ENCODE measurements at regions not wholly inside any gene's neighbourhood (a gene's known extent, or its start where the extent isn't known, plus 50 kb on each side); places are given as distances from the start of the nearest gene placed in this dataset.

GRCh38 chr7:36777855-36778254 lies 53.6 kb upstream of the AOAH start:
- TF ChIP-seq CTCF (IDR thresholded peaks at IDR 0.05; ENCODE audit: low read depth, low read length) (no peak), EZH2phosphoT487 (IDR thresholded peaks at IDR 0.05; ENCODE audit: low read depth) (no peak)

Measured in OCI-LY3 (cell line).